ENCODE measurements at regions not wholly inside any gene's neighbourhood (a gene's known extent, or its start where the extent isn't known, plus 50 kb on each side); places are given as distances from the start of the nearest gene placed in this dataset.

DNA sequence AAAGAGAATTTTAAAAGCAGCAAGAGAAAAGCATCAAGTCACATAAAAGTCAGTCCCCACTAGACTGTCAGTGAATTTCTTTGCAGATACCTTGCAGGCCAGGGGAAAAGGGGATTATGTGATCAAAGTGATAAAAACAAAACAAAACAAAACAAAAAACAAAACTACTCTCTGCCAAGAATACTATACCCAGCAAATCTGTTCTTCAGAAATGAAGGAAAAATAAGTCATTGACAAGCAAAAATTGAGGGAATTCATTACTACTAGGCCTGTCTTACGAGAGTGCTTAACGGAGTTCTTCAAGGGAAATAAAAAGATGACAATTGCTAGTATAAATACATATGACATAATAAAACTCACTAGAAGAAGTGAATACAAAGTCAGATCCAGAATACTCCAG is 245.5 kb upstream of the CHST9 start:
- DNase-seq: no peak

DNA sequence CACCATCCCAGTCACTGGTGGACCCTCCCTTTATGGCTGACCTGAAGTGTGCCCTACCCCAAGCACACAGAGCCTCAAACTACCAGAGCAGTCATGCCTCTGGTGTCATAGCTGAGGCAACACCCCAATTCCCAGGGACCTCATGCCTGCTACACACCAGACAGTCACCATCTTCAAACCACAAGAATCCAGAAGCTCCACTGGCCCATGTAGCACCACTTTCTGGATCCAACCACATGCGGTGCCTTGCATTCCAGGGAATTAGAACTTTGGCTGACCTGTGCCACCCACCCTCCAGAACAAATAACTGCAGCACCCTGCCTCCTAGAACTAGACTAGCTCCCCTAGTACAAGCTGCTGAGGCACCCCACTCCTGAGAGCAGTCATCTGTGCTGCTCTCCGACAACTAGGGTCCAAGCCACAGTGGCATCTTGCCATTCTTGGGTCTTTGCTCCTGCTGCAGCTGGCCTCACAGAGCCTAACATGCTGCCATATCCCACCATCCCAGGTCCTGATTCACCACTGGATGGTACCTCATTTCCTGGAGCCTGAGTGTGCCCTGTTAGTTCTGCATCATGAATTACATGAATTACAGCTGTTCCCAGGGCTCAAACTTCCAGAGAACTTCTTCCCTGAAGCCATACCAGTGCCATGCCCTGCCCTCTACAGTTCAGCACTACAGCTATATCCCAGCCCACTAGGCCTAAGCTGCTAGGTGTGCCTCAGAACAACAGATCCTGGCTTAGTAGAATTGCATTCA is 243.8 kb upstream of the CHST9 start:
- no peak for DNase-seq

DNA sequence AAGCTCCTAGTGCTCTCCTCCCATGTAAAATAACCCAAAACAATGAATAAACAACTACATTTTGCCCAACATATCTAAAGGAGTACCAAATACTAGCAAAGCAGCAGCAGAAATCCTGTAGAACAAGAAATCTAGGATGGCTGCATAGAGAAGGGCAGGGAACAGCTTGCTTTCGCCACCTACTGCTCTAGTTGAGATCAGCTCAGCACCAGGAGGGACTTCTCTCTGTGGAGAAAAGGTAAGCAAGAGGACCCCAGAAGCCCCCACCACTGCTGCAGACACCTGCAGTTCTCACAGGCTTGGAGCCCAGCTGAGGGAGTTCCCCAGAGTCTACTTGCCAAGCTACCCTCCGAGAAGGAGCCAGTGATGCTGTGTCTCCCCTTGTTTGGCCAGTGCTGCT is 243.0 kb upstream of the CHST9 start:
- DNase-seq: no peak

- DNase-seq: no peak
These were observed 238.5 kb upstream of the CHST9 start for GRCh38 chr18:27423581-27423980.

GRCh38 chr18:27419646-27420045 is 234.5 kb upstream of the CHST9 start:
- DNase-seq: no peak

DNA sequence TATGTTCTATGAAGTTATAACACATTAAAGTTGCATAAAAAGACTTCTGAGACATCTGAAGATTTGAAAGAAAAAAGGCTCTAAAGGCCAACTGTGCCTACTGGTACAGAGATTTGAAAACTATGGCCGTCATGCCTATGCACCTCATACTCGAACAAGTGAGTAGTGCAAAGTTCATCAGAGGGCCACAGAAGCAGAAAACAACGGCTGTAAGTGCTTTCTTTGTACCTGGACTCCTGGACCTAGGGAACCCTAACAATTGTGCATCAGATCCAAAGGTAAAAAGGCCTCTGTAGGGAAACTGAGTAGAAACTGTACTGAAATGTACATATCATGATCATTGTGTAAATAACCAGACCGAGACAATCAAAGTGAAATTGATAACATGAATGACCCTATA is 230.4 kb upstream of the CHST9 start:
- DNase-seq: no peak

- no peak for DNase-seq
These were observed 229.6 kb upstream of the CHST9 start for GRCh38 chr18:27414682-27415081.

GRCh38 chr18:27413495-27414401 is 228.6 kb upstream of the CHST9 start:
- no peak for DNase-seq

DNA sequence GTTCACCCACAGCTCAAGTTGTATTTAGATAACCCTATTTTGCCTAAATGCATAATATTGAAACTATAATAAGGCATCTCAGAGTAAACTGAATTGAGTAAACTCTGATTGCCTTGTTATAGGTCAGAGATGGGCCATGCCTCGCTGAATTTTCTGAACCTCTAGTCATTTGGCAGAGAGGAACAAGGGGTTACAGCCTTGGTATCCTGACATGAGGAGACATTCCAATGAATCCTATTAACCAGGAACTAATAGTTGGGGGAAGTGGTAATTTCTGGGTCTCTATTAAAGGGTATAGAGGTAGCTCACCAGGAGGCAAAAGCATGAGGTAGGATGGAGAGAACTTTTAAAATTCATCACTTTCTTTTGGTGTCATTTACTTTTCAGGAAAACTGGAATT is 227.4 kb upstream of the CHST9 start:
- DNase-seq: no peak

- DNase-seq: no peak
These were observed 226.8 kb upstream of the CHST9 start for GRCh38 chr18:27411911-27412310.

DNA sequence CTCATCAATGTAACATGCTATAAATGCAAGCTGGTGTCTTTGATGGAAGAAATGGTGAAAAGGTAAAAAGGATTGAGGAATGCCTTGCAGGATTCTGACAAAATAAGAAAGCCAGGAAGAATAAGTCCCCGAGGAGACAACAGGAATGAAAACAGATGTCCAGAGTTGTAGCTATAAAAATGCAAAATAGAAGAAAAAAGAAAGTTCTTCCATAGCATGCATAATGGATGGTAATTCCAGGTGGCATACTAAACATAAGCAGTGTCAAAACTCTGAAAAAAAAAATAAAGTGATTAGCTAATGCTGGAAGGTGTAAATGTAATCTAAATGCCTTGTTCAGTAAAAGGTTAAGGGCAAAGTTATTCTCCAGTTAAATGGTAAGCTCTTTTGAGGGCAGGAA is 225.9 kb upstream of the CHST9 start:
- DNase-seq: no peak

GRCh38 chr18:27404855-27405254 is 219.7 kb upstream of the CHST9 start:
- DNase-seq: no peak

- DNase-seq: no peak
These were observed 214.9 kb upstream of the CHST9 start for GRCh38 chr18:27400001-27400400.

- no peak for DNase-seq
These were observed 210.6 kb upstream of the CHST9 start for GRCh38 chr18:27395752-27396151.

- DNase-seq: no peak
These were observed 209.6 kb upstream of the CHST9 start for GRCh38 chr18:27394687-27395086.

- DNase-seq: no peak
These were observed 197.6 kb upstream of the CHST9 start for GRCh38 chr18:27382567-27383216.

- no peak for DNase-seq
These were observed 193.5 kb upstream of the CHST9 start for GRCh38 chr18:27378431-27379095.

GRCh38 chr18:27377251-27377650 is 192.1 kb upstream of the CHST9 start:
- no peak for DNase-seq

- no peak for DNase-seq
These were observed 187.3 kb upstream of the CHST9 start for GRCh38 chr18:27372386-27372785.

- DNase-seq: no peak
These were observed 181.6 kb upstream of the CHST9 start for GRCh38 chr18:27366665-27367064.

- no peak for DNase-seq
These were observed 181.0 kb upstream of the CHST9 start for GRCh38 chr18:27366151-27366550.

DNA sequence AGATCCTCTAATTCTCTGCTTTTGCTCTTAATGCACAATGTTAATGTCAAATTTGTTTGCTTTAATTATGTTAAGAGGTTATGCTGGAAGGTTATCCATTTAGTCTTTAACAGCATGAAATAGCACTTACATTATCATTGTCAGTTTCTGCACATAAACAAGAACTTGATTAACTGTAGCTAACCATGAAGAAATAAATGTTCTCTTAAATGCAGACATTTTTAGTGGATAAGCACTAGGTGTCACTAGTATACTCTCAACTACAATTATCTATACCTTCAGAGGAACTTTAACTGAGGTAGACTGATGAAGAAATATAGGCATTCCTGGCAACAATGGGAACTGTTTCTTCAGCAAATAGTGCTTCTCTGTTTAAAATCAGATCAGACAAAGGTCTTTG is 178.8 kb upstream of the CHST9 start:
- DNase-seq: no peak

GRCh38 chr18:27361477-27361876 is 176.4 kb upstream of the CHST9 start:
- no peak for DNase-seq
